ENCODE measurements at regions not wholly inside any gene's neighbourhood (a gene's known extent, or its start where the extent isn't known, plus 50 kb on each side); places are given as distances from the start of the nearest gene placed in this dataset.

GRCh38 chr10:59096631-59097030 lies 79.8 kb upstream of the PHYHIPL start:
- TF ChIP-seq CTCF (conservative IDR thresholded peaks at IDR 0.05 in 1 of 2, IDR thresholded peaks at IDR 0.05 in 1 of 2; ENCODE audit: extremely low read depth in 1 of 2, insufficient read depth in 1 of 2, low read depth in 1 of 2, low read length in 2 of 2) (no peak), EZH2 (IDR thresholded peaks at IDR 0.05; ENCODE audit: borderline replicate concordance, low read length) (no peak)

All from mammary epithelial cell (primary cell).